BLaER1 treated with 17β-estradiol and CSF1 and Interleukin-3, amounts not matched to agents 10 nM and 100 nM (cell line): ENCODE measurements at regions not wholly inside any gene's neighbourhood (a gene's known extent, or its start where the extent isn't known, plus 50 kb on each side); places are given as distances from the start of the nearest gene placed in this dataset.

Experiments used
- H3K27ac ChIP-seq, 11 experiments: shearing (Covaris generic); formaldehyde crosslinking; 2 replicates each; pipeline ENCODE4 v1.8.1; 2022
- H3K27me3 ChIP-seq, 11 experiments: shearing (Covaris generic); formaldehyde crosslinking; 2 replicates each; pipeline ENCODE4 v1.8.1; 2022
- H3K36me3 ChIP-seq, 11 experiments: shearing (Covaris generic); formaldehyde crosslinking; 2 replicates each; pipeline ENCODE4 v1.8.1; 2022
- H3K4me1 ChIP-seq, 10 experiments: shearing (Covaris generic); formaldehyde crosslinking; 2 replicates each; pipeline ENCODE4 v1.8.1; 2022
- H3K4me2 ChIP-seq, 11 experiments: shearing (Covaris generic); formaldehyde crosslinking; 2 replicates each; pipeline ENCODE4 v1.8.1; 2022
- H3K4me3 ChIP-seq, 10 experiments: shearing (Covaris generic); formaldehyde crosslinking; 2 replicates each; pipeline ENCODE4 v1.8.1; 2022
- H3K9ac ChIP-seq, 11 experiments: shearing (Covaris generic); formaldehyde crosslinking; 2 replicates each; pipeline ENCODE4 v1.8.1; 2022
- H3K9me3 ChIP-seq, 11 experiments: shearing (Covaris generic); formaldehyde crosslinking; replicated peaks in 1 of 11; 2 replicates each; pipeline ENCODE4 v1.8.1; 2022
- H4K20me1 ChIP-seq, 11 experiments: shearing (Covaris generic); formaldehyde crosslinking; 2 replicates each; pipeline ENCODE4 v1.8.1; 2022
- Cebpa-rat ChIP-seq, 11 experiments: shearing (Covaris generic); IDR thresholded peaks; 2 replicates each; pipeline ENCODE4 v1.8.1; 2022

- Histone ChIP-seq H4K20me1 (no peaks in the 10 kb centered on the region), H3K27me3 (no peaks in the 10 kb centered on the region), H3K36me3 (no peaks in the 10 kb centered on the region), H3K27ac (no peak overlapping the region), H3K9me3 (no peaks in the 10 kb centered on the region), H3K4me3 (no peak overlapping the region), H3K4me1 (peaks cover 0 to 8% (median under 1%) of the 10 kb centered on the region in 10 experiments; a peak in 8 of 20 replicates), H3K9ac (no peak overlapping the region), H3K4me2 (no peak overlapping the region)
- TF ChIP-seq Cebpa-rat (IDR thresholded peaks at IDR 0.05), result no peak
Measured at GRCh38 chr2:133959066-133959465, 294.8 kb upstream of the MGAT5 start.

- TF ChIP-seq Cebpa-rat (IDR thresholded peaks at IDR 0.05), result no peak
- Histone ChIP-seq H3K4me3 (no peak overlapping the region), H4K20me1 (no peaks in the 10 kb centered on the region), H3K27me3 (no peaks in the 10 kb centered on the region), H3K9me3 (no peaks in the 10 kb centered on the region), H3K36me3 (no peaks in the 10 kb centered on the region), H3K4me1 (peaks cover 0 to 21% (median 0%) of the 10 kb centered on the region in 10 experiments; a peak in 8 of 20 replicates), H3K4me2 (peak overlapping the region in 1 of 11 experiments; percentile 50; a peak in 1 of 22 replicates), H3K27ac (no peak overlapping the region), H3K9ac (no peak overlapping the region)
Measured at GRCh38 chr2:133966720-133967304, 287.1 kb upstream of the MGAT5 start.

- H3K4me2 ChIP-seq, result peak overlapping the region in 2 of 11 experiments; percentile 50 to 74; a peak in 2 of 22 replicates
- H3K9me3 ChIP-seq, result no peaks in the 10 kb centered on the region
- H3K4me3 ChIP-seq, result no peak overlapping the region
- H3K27me3 ChIP-seq, result no peaks in the 10 kb centered on the region
- H3K27ac ChIP-seq, result no peak overlapping the region
- H3K9ac ChIP-seq, result no peak overlapping the region
- H3K4me1 ChIP-seq, result peaks cover 0 to 21% (median 0%) of the 10 kb centered on the region in 10 experiments; a peak in 8 of 20 replicates
- no peaks in the 10 kb centered on the region for H4K20me1 ChIP-seq
- TF ChIP-seq Cebpa-rat (IDR thresholded peaks at IDR 0.05), result no peak
- H3K36me3 ChIP-seq, result no peaks in the 10 kb centered on the region
Measured at GRCh38 chr2:133967326-133967725, 286.5 kb upstream of the MGAT5 start.

- no peaks in the 10 kb centered on the region for H3K27me3 ChIP-seq
- no peaks in the 10 kb centered on the region for H3K9me3 ChIP-seq
- no peaks in the 10 kb centered on the region for H3K36me3 ChIP-seq
- H3K4me3 ChIP-seq, result no peak overlapping the region
- no peak overlapping the region for H3K9ac ChIP-seq
- TF ChIP-seq Cebpa-rat (IDR thresholded peaks at IDR 0.05), result no peak
- peak overlapping the region in 4 of 11 experiments; percentile 20 to 82 (median 48); a peak in 7 of 22 replicates for H3K4me2 ChIP-seq
- no peak overlapping the region for H3K27ac ChIP-seq
- H4K20me1 ChIP-seq, result no peaks in the 10 kb centered on the region
- peaks cover 0 to 21% (median 0%) of the 10 kb centered on the region in 10 experiments; a peak in 8 of 20 replicates for H3K4me1 ChIP-seq
Measured at GRCh38 chr2:133968446-133968845, 285.4 kb upstream of the MGAT5 start.

GRCh38 chr2:133970641-133971040 is 283.2 kb upstream of the MGAT5 start:
- no peaks in the 10 kb centered on the region for H3K9me3 ChIP-seq
- H3K4me3 ChIP-seq, result no peak overlapping the region
- TF ChIP-seq Cebpa-rat (IDR thresholded peaks at IDR 0.05), result no peak
- H4K20me1 ChIP-seq, result no peaks in the 10 kb centered on the region; a peak in 1 of 22 replicates
- H3K27ac ChIP-seq, result no peak overlapping the region
- no peaks in the 10 kb centered on the region for H3K27me3 ChIP-seq
- H3K36me3 ChIP-seq, result no peaks in the 10 kb centered on the region
- no peak overlapping the region for H3K4me2 ChIP-seq
- peaks cover 5 to 26% (median 7%) of the 10 kb centered on the region in 10 experiments; a peak in 19 of 20 replicates for H3K4me1 ChIP-seq
- H3K9ac ChIP-seq, result no peak overlapping the region

- TF ChIP-seq Cebpa-rat (IDR thresholded peaks at IDR 0.05), result no peak
- peaks cover 21 to 40% (median 23%) of the 10 kb centered on the region in 10 experiments for H3K4me1 ChIP-seq
- no peak overlapping the region for H3K4me2 ChIP-seq
- H3K4me3 ChIP-seq, result no peak overlapping the region
- no peak overlapping the region for H3K27ac ChIP-seq
- H3K27me3 ChIP-seq, result no peaks in the 10 kb centered on the region
- H3K36me3 ChIP-seq, result no peaks in the 10 kb centered on the region
- no peaks in the 10 kb centered on the region for H3K9me3 ChIP-seq
- no peaks in the 10 kb centered on the region; a peak in 1 of 22 replicates for H4K20me1 ChIP-seq
- H3K9ac ChIP-seq, result no peak overlapping the region
Measured at GRCh38 chr2:133972297-133972696, 281.6 kb upstream of the MGAT5 start.

- Histone ChIP-seq H3K4me3 (no peak overlapping the region), H4K20me1 (no peaks in the 10 kb centered on the region; a peak in 1 of 22 replicates), H3K4me2 (no peak overlapping the region), H3K27ac (no peak overlapping the region), H3K36me3 (no peaks in the 10 kb centered on the region), H3K9ac (no peak overlapping the region), H3K4me1 (peaks cover 26 to 40% (median 28%) of the 10 kb centered on the region in 10 experiments), H3K9me3 (no peaks in the 10 kb centered on the region), H3K27me3 (no peaks in the 10 kb centered on the region)
- no peak for TF ChIP-seq Cebpa-rat (IDR thresholded peaks at IDR 0.05)
Measured at GRCh38 chr2:133972786-133973185, 281.1 kb upstream of the MGAT5 start.

- no peak overlapping the region for H3K9ac ChIP-seq
- no peak for TF ChIP-seq Cebpa-rat (IDR thresholded peaks at IDR 0.05)
- no peak overlapping the region for H3K4me3 ChIP-seq
- no peak overlapping the region for H3K27ac ChIP-seq
- H4K20me1 ChIP-seq, result no peaks in the 10 kb centered on the region; a peak in 1 of 22 replicates
- peaks cover 0 to 4% (median 0%) of the 10 kb centered on the region in 11 experiments; a peak in 1 of 22 replicates for H3K9me3 ChIP-seq
- peaks cover 24 to 33% (median 31%) of the 10 kb centered on the region in 10 experiments for H3K4me1 ChIP-seq
- H3K4me2 ChIP-seq, result no peak overlapping the region
- H3K27me3 ChIP-seq, result no peaks in the 10 kb centered on the region
- no peaks in the 10 kb centered on the region for H3K36me3 ChIP-seq
Measured at GRCh38 chr2:133974353-133974752, 279.5 kb upstream of the MGAT5 start.

- Histone ChIP-seq H3K4me2 (peak overlapping the region in 9 of 11 experiments; percentile 35 to 67 (median 55); a peak in 12 of 22 replicates), H3K9ac (no peak overlapping the region)
Measured at GRCh38 chr2:133975135-133975534, 278.7 kb upstream of the MGAT5 start.

More at GRCh38 chr2:133975135-133975534, 278.7 kb upstream of the MGAT5 start:
- Histone ChIP-seq H3K4me1 (peaks cover 24 to 33% (median 31%) of the 10 kb centered on the region in 10 experiments), H3K36me3 (no peaks in the 10 kb centered on the region), H3K27ac (no peak overlapping the region), H4K20me1 (no peaks in the 10 kb centered on the region; a peak in 1 of 22 replicates), H3K27me3 (no peaks in the 10 kb centered on the region), H3K4me3 (no peak overlapping the region), H3K9me3 (peaks cover 0 to 8% (median 0%) of the 10 kb centered on the region in 11 experiments; a peak in 1 of 22 replicates)
- no peak for TF ChIP-seq Cebpa-rat (IDR thresholded peaks at IDR 0.05)
